HG02610 (cell line): ENCODE measurements at regions not wholly inside any gene's neighbourhood (a gene's known extent, or its start where the extent isn't known, plus 50 kb on each side); places are given as distances from the start of the nearest gene placed in this dataset.

Source experiments
- ATAC-seq: cut with Tn5 transposase; IDR thresholded peaks from one replicate; pipeline ENCODE4 v1.9.1; 2021; ENCODE audit warnings: mild to moderate bottlenecking, moderate library complexity; ENCODE audit not compliant: unreplicated experiment

GRCh38 chr3:130569461-130570365, 52.7 kb downstream of the COL6A6 start:
- no peak for ATAC-seq

GRCh38 chr3:130572769-130573168, 55.8 kb downstream of the COL6A6 start:
- ATAC-seq = no peak

DNA sequence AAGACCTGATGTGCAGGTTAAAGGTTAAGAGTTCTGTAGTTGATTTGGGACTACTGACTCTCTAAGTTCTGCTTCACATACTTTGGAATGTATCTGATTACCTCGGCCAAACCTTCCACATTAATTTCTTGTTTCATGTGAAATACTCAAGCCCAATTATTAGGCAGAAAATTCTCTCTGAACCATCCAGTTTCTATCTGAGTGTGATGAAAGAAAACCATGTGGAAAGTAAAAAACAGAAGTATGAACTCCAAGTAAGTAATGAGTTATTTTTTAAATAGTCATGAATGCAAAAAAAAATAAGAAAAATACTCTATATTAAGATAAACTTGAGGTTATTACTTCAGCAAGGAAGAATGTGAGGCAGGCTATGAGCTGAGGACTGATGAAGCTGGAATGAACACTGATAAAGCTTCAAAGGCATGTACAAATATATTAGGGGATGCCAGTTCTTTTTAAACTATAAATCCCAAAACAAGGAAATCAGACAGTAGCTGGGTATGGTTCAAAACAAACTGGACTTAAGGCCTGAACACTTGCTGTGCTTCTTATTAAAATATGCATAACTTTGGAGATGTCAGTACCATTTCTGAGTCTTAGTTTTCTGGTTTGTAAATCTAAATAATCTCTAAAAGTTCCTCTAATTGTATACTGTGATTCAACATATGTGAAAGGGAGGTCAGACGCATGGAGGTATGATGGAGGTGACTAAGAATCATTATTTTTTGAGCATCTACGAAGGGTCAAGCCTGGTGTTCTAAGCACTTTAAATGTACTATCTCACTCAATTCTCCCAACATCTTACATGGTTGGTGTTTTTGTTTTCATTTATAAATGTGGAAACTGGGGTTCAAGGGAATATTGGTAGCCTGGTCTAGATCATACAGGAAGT, 59.6 kb downstream of the COL6A6 start:
- no peak for ATAC-seq

DNA sequence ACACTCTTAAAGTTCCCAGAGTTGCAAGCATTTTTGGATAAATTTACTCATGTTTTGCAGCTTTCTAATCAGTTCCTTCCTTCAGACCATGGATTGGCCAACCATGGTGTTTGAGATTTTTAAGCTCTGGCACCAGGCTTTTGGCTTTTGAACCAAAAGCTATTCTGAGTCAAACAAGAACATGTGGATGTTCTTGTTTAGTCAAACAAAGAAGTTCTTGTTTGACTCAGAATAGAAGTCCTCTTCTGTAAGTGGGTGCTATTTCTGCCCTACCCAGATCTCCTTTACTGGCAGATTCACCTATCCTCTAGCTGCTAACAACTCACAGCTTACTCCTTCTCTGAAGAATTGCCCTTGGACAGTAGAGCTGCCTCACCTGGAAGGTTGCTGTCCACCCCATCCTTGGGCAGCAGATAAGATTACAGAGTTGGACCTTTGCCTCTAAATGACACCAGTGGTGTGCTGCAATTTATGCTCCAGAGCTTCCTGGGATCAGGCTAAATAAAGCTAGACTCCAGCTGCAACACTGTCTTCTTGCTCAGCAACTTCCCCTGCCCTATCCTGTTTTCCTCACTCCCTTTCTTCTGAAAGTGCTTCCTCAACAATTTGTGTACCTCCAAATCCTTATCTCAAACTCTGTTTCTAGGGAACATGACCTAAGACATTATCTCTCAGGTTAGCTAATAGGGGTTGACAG, 65.6 kb downstream of the COL6A6 start:
- ATAC-seq = peak; percentile 98

DNA sequence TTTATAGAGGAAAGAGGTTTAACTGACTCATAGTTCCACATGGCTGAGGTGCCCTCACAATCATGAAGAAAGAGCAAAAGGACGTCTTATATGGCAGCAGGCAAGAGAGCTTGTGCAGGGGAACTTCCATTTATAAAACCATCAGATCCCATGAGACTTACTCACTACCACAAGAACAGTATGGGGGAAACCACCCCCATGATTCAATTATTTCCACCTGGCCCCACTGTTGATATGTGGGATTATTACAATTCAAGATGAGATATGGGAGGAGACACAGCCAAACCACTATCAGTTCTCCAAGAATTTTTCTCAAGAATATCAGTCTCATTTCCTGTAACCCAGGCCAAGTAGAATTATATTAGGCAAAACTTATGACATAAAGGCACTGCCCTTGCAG, 77.8 kb downstream of the COL6A6 start:
- peak; percentile 80 for ATAC-seq

DNA sequence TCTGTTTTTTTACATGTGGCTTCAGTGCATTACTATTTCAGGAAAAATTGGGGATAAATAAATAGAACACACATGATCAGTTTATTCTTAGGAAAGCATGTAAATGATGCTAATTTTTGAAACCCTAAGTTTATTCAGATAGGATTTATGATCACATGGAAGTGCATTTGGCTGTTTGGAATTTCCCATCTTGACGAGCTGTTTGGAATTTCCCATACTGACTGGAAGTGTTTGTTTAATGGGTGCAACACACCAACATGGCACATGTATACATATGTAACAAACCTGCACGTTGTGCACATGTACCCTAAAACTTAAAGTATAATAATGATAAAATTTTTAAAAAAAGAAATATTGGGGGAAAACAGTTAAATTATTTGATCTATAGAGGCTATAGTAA, 79.5 kb downstream of the COL6A6 start:
- ATAC-seq = no peak

DNA sequence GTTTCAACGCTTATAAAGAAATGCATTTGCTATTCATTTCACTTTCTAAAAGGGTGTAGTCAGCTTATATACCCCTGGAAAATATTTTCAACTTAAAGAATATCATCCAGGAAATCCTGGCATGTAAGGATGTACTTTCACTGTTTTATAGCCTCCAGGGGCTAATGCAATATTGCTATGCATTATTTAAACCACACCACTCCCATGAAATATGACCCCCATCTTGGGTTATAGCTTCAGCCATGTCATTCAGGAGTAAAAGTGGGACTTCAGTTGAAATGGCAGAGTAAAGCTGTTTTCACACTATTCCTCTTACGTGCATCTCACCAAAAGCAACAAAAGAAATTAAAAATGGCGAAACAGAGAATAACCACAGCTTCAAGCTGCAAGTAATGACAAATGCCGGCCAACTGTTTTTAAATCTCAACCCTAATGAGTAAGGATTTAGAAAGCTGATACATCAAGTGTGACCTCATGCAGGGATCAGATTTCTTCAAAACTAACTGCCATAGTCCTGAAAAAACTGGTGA, 84.5 kb downstream of the COL6A6 start:
- ATAC-seq = no peak

DNA sequence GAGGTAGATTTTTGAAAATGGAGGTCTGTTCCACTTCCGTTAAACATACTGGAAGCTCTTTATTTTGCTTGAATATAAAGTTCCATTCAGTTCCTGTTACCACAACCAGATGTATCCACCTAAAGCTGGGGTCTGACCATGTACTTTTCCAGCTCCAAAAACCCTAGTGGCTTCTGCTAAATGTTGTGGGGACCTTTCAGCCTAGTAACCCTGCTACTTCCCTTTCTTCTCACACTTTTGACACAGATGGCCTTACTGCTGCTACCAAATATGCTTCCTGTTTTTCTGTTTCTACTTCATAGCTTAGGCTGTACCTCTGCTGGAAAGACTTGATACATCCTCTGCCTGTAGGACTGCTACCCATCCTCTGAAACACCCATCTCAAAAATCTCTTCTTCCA, 87.8 kb downstream of the COL6A6 start:
- ATAC-seq = no peak

DNA sequence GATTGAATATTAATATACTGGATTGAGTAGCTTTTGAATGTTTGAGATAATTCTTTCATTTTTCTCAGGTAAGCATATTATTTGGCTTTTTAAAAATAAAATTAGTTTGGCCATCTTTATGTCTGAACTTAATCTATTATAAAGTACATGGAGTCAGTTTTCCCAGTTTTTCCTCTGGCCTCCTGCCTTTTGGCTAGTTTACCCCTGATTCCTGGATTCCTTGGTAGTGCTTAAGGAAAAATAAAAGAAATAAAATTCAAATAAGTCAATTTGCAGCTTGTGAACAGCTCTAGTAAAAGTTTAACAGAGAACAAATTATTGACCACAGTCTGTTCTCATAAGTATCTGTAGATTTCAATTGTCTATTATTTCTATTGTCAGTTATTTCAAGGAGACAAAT, 89.4 kb downstream of the COL6A6 start:
- no peak for ATAC-seq

DNA sequence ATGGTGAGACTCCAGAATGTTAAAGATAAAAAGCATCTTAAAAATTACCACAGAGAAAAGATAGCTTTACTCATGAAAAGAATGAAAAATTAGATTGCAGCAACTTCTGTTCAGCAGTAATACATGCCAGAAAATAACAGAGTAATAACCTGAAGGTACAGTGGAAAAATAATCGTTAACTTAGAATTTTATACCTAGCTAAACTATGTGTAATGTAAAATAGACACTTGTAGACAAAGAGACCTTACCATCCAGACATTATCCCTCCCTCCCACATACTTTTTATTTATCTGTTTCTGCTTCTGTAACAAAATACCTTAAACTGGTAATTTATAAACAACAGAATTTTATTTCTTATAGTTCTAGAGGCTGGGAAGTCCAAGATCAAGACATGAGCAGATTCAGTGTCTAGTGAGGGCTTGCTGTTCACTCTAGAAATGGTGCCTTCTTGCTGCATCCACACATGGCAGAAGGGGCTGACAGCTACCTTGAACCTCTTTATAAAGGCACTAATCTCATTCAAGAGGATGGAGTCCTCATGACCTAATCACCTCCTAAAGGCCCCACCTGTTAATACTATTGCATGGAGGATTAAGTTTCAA, 90.7 kb downstream of the COL6A6 start:
- ATAC-seq = no peak

DNA sequence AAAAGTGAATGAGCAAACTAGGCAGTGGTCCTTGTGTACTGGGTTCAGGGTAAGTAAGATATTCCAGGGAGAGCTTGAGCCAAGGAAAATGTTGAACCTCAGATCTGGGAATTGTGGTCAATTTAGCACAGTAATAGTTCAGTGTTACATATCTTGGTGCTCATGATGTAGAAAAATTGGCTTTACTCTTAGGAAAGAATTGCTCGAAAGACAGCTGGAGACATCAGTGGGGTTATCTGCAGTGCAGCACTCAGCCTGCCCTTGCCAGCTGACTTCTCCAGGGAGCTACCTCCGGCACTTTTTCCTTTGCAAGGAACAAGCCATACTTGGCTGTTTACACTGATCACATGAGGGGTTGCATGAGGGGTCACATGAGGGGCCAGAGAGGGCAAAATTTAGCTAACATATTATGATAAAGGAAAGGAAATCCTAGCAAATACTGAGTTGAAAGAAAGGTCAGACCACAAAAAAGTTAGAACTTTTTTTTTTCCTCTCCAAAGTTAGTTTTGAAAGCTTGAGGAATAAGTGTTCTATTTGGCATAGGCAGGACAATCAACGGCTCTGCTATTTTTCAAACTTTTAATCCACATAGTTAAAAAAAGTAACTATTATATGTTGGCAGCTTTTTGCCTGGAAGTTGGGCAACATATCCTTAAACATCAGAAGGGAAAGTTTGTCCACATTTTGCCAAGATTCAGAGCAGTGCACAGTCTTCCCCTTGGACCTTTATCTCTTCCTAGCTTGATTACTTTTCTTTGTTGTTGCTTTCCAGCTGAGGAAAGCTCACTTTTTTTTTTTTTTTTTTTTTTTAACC, 92.4 kb downstream of the COL6A6 start:
- no peak for ATAC-seq

- ATAC-seq = no peak
These were observed 102.2 kb downstream of the COL6A6 start for GRCh38 chr3:130619196-130619595.

DNA sequence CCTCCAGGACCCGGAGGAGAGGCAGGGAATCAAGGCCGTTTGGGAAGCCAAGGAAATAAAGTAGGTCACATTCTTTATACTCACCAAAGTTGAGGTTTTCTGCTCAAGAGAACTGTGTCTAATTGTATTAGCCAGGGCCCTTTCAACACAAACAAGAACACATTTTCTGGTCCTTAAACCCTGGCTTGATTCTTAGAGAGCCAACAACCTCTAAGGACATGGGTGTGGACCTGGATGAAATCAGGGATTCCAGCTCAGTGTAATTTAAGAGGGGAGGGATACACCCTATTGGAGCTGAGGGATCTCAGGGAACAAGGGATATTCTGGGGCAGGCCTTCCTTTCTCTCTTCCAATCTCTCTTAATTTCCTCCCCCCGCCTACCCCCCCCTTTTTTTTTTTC, 104.8 kb downstream of the COL6A6 start:
- no peak for ATAC-seq

DNA sequence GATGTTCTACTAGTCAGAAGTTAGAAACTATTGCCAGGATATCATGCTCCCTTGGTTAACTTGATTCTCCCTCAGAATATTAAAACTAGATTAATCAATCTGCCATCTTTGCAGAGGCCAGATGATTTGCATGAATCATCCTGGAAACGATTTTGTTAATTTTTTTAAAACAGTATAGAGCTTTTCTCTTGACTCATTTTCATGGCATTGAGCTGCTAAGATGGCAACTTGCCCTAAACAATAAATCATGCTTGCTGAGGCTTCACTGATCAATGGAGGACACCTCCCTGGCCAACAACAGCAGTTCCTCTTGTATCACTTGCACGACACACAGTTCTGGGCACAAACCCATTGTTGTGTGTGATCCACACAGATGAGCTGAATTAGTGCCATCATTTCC, 109.1 kb downstream of the COL6A6 start:
- ATAC-seq = no peak

GRCh38 chr3:130627143-130627855, 110.3 kb downstream of the COL6A6 start:
- no peak for ATAC-seq

DNA sequence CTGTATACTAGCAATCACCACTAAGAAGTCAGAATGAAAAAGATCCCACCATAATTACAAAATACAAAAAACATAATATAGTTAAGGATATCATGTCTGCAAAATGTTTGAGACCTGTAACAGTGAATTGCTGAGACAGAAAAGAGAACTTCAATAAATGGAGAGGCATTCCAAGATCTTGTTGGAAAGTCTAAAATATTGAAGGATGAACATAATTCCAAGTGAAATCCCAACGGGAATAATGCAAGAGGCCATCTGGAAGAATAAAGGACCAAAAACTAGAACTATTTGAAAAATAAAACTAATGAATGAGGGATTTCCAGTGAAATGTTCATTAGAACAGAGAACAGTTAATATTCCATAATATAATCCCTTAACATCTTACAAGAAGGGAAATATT, 110.9 kb downstream of the COL6A6 start:
- no peak for ATAC-seq
